NCI-H187 (cell line): ENCODE measurements at regions not wholly inside any gene's neighbourhood (a gene's known extent, or its start where the extent isn't known, plus 50 kb on each side); places are given as distances from the start of the nearest gene placed in this dataset.
"Not testable (repeated sequence)": the region's sequence is repeated elsewhere in the genome, so short reads cannot be mapped to it uniquely, and the experiment has no call there.

Experiments
- DNase-seq, 2 experiments: peaks; one replicate each; lab custom pipeline; 2025; lab: John Stamatoyannopoulos, UW

GRCh38 chr21:8987896-8988295 is 1533.5 kb upstream of the TPTE start:
- DNase-seq = not testable (repeated sequence)

- DNase-seq = no peak
Measured at GRCh38 chr21:8988696-8989095, 1532.7 kb upstream of the TPTE start.

GRCh38 chr21:8989261-8989711 is 1532.1 kb upstream of the TPTE start:
- no peak for DNase-seq

- DNase-seq = no peak
Measured at GRCh38 chr21:8989721-8990325, 1531.6 kb upstream of the TPTE start.

GRCh38 chr21:8990326-8991087 is 1530.9 kb upstream of the TPTE start:
- no peak for DNase-seq

GRCh38 chr21:8991088-8991907 is 1530.1 kb upstream of the TPTE start:
- no peak for DNase-seq

GRCh38 chr21:8991968-8992621 is 1529.3 kb upstream of the TPTE start:
- DNase-seq = no peak

GRCh38 chr21:8992731-8993174 is 1528.6 kb upstream of the TPTE start:
- peak in 1 of 2 experiments; percentile 36 for DNase-seq

GRCh38 chr21:8993284-8993942 is 1528.0 kb upstream of the TPTE start:
- no peak for DNase-seq

- no peak for DNase-seq
Measured at GRCh38 chr21:8993943-8994639, 1527.3 kb upstream of the TPTE start.

- DNase-seq = no peak
Measured at GRCh38 chr21:8994640-8995511, 1526.5 kb upstream of the TPTE start.

- not testable (repeated sequence) for DNase-seq
Measured at GRCh38 chr21:8996487-8996968, 1524.9 kb upstream of the TPTE start.

- DNase-seq = no peak
Measured at GRCh38 chr21:8997011-8997440, 1524.4 kb upstream of the TPTE start.

GRCh38 chr21:8997443-8998390 is 1523.7 kb upstream of the TPTE start:
- not testable (repeated sequence) for DNase-seq

GRCh38 chr21:8998480-8998879 is 1522.9 kb upstream of the TPTE start:
- not testable (repeated sequence) for DNase-seq

GRCh38 chr21:8998946-8999681 is 1522.3 kb upstream of the TPTE start:
- DNase-seq = no peak

GRCh38 chr21:9000132-9000531 is 1521.3 kb upstream of the TPTE start:
- not testable (repeated sequence) for DNase-seq

GRCh38 chr21:9000671-9001070 is 1520.7 kb upstream of the TPTE start:
- not testable (repeated sequence) for DNase-seq
